Prostate gland (tissue), 2 donors: ENCODE measurements at regions not wholly inside any gene's neighbourhood (a gene's known extent, or its start where the extent isn't known, plus 50 kb on each side); places are given as distances from the start of the nearest gene placed in this dataset.
"Not testable (repeated sequence)": the region's sequence is repeated elsewhere in the genome, so short reads cannot be mapped to it uniquely, and the experiment has no call there.

Source experiments
- DNase-seq: peaks from one replicate; pipeline ENCODE4 v3.0.0-alpha.2; 2019; ENCODE audit warnings: low spot score
- H3K27ac ChIP-seq, 2 donors: fragments of 200-600 bp; sonication (generic); 2 replicates each; pipeline ENCODE4 v1.5.1; 2017 to 2019
- H3K27me3 ChIP-seq: fragments of 200-600 bp; sonication (generic); replicated peaks from 2 replicates; pipeline ENCODE4 v1.5.1; 2019; ENCODE audit not compliant: insufficient read depth
- H3K36me3 ChIP-seq, 2 donors: fragments of 200-600 bp; sonication (generic); 1 replicate in 1 of 2; 2 replicates in 1 of 2; pipeline versions ENCODE4 v1.5.1 to v1.8.1; 2017 to 2019
- H3K4me1 ChIP-seq: fragments of 200-600 bp; sonication (generic); replicated peaks from 2 replicates; pipeline ENCODE4 v1.5.1; 2019
- H3K4me3 ChIP-seq, 2 donors: fragments of 200-600 bp; sonication (generic); 2 replicates each; pipeline ENCODE4 v1.5.1; 2017 to 2019
- H3K9me3 ChIP-seq: fragments of 200-600 bp; sonication (generic); 2 replicates; pipeline ENCODE4 v1.5.1; 2017
- POLR2A ChIP-seq: fragments of 450-650 bp; IDR thresholded peaks from one replicate; pipeline ENCODE4 v1.6.1; 2016; ENCODE audit warnings: antibody characterized with exemption, mild to moderate bottlenecking
- POLR2AphosphoS5 ChIP-seq: sonication (generic); formaldehyde crosslinking; IDR thresholded peaks from one replicate; pipeline ENCODE4 v1.6.1; 2017; ENCODE audit warnings: antibody characterized with exemption
- WGBS: methylation state at CpG from one replicate; pipeline ENCODE4 v1.1.5; 2018; 5-methylcytosine and 5-hydroxymethylcytosine counted together
- intact Hi-C: fragments of 100-400 bp; cut with DNase I; formaldehyde crosslinking; loops from one replicate; pipeline ENCODE4 v1.14.2; 2022
- TF ChIP-seq, protein P1 (sequence below), 4 experiments: fragments of 200-600 bp in 2 of 4; fragments of 450-650 bp in 2 of 4; sonication (generic) in 2 of 4; IDR thresholded peaks; 1 replicate in 3 of 4; 2 replicates in 1 of 4; pipeline ENCODE4 v1.5.1; 2016 to 2019; ENCODE audit warnings: antibody characterized with exemption in 4 of 4, mild to moderate bottlenecking in 2 of 4, moderate library complexity in 2 of 4

DNA sequence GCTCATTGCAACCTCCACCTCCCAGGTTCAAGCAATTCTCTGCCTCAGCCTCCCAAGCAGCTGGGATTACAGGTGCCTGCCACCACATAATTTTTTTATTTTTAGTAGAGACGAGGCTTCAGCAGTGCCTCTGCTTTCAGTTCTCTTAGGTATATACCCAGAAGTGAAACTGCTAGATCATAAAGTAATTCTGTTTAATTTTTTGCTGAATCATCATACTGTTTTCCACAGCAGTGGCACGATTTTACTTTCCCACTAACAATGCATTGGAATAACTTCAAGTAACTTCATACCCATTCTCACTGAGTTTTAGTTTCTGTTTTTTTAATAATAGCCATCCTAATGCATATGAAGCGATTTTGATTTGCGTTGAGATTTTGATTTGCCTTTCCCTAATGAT is 148.0 kb upstream of the G2E3 start:
- no peaks in the 10 kb centered on the region for H3K27me3 ChIP-seq
- H3K27ac ChIP-seq = no peak overlapping the region
- no peaks in the 10 kb centered on the region for H3K9me3 ChIP-seq
- TF ChIP-seq, protein P1, sequence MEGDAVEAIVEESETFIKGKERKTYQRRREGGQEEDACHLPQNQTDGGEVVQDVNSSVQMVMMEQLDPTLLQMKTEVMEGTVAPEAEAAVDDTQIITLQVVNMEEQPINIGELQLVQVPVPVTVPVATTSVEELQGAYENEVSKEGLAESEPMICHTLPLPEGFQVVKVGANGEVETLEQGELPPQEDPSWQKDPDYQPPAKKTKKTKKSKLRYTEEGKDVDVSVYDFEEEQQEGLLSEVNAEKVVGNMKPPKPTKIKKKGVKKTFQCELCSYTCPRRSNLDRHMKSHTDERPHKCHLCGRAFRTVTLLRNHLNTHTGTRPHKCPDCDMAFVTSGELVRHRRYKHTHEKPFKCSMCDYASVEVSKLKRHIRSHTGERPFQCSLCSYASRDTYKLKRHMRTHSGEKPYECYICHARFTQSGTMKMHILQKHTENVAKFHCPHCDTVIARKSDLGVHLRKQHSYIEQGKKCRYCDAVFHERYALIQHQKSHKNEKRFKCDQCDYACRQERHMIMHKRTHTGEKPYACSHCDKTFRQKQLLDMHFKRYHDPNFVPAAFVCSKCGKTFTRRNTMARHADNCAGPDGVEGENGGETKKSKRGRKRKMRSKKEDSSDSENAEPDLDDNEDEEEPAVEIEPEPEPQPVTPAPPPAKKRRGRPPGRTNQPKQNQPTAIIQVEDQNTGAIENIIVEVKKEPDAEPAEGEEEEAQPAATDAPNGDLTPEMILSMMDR (IDR thresholded peaks at IDR 0.05) = no peak
- TF ChIP-seq POLR2A (no peak), POLR2AphosphoS5 (no peak)
- 83% methylated on average over 4 of the region's 4 CpGs for WGBS
- no peak overlapping the region for H3K4me3 ChIP-seq
- H3K36me3 ChIP-seq = no peaks in the 10 kb centered on the region
- no peak for DNase-seq
- intact Hi-C loops = no loop called here
- H3K4me1 ChIP-seq = no peaks in the 10 kb centered on the region

DNA sequence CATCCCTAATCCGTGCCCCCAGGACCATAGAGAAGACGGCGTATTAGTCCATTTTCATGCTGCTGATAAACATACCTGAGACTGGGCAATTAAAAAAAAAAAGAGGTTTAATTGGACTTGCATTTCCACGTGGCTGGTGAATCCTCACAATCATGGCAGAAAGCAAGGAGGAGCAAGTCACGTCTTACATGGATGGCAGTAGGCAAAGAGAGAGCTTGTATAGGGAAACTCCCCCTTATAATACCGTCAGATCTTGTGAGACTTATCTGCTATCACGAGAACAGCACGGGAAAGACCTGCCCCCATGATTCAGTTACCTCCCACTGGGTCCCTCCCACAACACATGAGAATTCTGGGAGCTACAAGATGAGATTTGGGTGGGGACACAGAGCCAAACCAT is 145.8 kb upstream of the G2E3 start:
- H3K4me3 ChIP-seq, intact Hi-C loops, H3K4me1 ChIP-seq, H3K9me3 ChIP-seq, DNase-seq, H3K27me3 ChIP-seq, H3K27ac ChIP-seq, H3K36me3 ChIP-seq: not testable (repeated sequence)
- 91% methylated on average over 8 of the region's 8 CpGs for WGBS

DNA sequence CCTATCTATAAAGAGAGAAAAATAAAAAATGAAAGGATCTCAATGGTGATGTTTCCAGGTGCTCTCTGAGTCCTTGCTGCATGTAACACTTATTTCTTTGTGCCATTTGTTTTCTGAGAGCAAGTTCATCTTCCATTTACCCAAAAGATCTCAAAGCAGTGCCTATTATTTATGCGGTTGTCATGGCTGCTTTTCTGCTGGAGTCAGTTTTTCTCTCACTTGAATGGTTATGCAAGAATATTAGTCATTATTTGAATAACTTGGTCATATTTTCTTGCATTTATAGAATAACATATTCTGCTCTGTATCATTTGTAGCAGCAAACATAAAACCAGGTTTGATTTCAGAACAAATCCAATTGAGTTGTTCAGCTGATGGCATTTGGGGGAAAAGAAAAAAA is 141.8 kb upstream of the G2E3 start:
- H3K27me3 ChIP-seq = no peaks in the 10 kb centered on the region
- intact Hi-C loops = no loop called here

DNA sequence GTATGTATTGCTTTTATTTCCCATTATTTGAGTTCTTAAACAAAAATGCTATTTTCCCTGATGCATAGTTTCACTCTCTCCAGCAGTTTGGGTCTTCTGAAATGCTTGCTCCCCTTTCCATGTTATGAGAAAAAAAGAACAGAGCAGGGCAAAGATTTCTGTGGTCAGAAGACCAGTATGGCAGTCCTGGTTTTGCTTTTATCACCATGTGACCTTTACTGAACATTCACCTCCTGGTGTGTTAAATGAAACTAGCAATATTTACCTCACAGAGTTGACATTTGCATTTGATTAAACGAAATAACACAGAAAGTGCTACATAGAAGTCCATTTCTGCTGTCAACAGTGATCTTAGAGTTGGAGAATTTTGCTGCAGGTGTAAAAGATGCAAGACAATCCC is 141.0 kb upstream of the G2E3 start:
- intact Hi-C loops = no loop called here
- H3K36me3 ChIP-seq = no peaks in the 10 kb centered on the region
- TF ChIP-seq POLR2A = no peak
- TF ChIP-seq, protein P1 (IDR thresholded peaks at IDR 0.05) = no peak
- TF ChIP-seq POLR2AphosphoS5 = no peak
- no peak overlapping the region for H3K4me3 ChIP-seq
- H3K4me1 ChIP-seq = no peaks in the 10 kb centered on the region
- DNase-seq = no peak
- H3K27me3 ChIP-seq = no peaks in the 10 kb centered on the region
- 59% methylated on average over 1 of the region's 1 CpG for WGBS
- H3K27ac ChIP-seq = no peak overlapping the region
- H3K9me3 ChIP-seq = no peaks in the 10 kb centered on the region

More for the DNA sequence above, 141.8 kb upstream of the G2E3 start:
- no peaks in the 10 kb centered on the region for H3K4me1 ChIP-seq
- 96% methylated on average over 1 of the region's 1 CpG for WGBS
- H3K27ac ChIP-seq = no peak overlapping the region
- H3K36me3 ChIP-seq = no peaks in the 10 kb centered on the region
- DNase-seq = no peak
- no peaks in the 10 kb centered on the region for H3K9me3 ChIP-seq
- no peak for TF ChIP-seq POLR2AphosphoS5
- no peak for TF ChIP-seq POLR2A
- TF ChIP-seq, protein P1 (IDR thresholded peaks at IDR 0.05) = no peak
- no peak overlapping the region for H3K4me3 ChIP-seq

DNA sequence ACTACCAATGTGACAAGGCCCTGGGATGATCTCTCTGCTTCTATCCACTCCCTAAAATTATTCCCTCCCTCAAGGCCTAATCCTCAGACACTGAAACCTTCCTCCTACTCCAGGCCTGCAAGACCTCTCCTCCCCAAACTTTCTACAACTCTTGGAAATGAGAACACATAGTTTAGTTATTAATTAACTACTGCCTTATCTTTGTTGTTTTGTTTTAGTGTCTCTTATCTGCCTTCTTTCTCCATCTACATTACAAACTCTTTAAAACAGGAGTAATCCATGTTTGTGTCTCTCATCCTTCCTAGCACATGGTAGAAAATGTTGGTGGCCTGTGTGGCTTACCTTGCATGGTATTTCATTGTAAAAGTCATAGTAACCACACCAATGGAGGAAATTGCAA is 139.9 kb upstream of the G2E3 start:
- no peak for DNase-seq
- H3K4me3 ChIP-seq = no peak overlapping the region
- TF ChIP-seq POLR2AphosphoS5 (no peak), POLR2A (no peak)
- TF ChIP-seq, protein P1 (IDR thresholded peaks at IDR 0.05) = no peak

DNA sequence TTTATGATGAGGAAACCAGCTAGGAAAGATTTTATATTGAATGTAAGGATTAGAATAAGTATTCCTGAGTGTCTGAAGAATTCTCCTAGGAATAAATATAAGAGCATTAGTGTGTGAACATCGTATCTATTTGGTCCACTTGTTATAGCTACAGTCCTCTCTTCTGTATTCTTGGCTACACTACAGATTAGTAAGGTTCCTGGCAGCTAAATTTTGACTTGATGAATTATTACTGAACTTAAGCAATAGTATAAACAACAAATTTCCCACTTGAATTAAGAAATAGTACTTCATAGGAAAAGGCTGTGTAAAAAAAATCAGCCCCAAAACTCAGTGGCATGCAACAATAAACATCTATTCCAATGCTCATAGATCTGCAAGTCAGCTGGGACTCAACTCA is 138.4 kb upstream of the G2E3 start:
- WGBS = 0% methylated on average over 1 of the region's 1 CpG
- H3K9me3 ChIP-seq = no peaks in the 10 kb centered on the region
- no peak overlapping the region for H3K4me3 ChIP-seq
- no peaks in the 10 kb centered on the region for H3K4me1 ChIP-seq
- H3K27me3 ChIP-seq = no peaks in the 10 kb centered on the region
- H3K27ac ChIP-seq = no peak overlapping the region
- H3K36me3 ChIP-seq = no peaks in the 10 kb centered on the region
- DNase-seq = no peak
- TF ChIP-seq POLR2AphosphoS5 = no peak
- no peak for TF ChIP-seq POLR2A
- TF ChIP-seq, protein P1 (IDR thresholded peaks at IDR 0.05) = no peak
- intact Hi-C loops = no loop called here

More for the DNA sequence above, 139.9 kb upstream of the G2E3 start:
- no peaks in the 10 kb centered on the region for H3K27me3 ChIP-seq
- no peaks in the 10 kb centered on the region for H3K36me3 ChIP-seq
- no peaks in the 10 kb centered on the region for H3K4me1 ChIP-seq
- intact Hi-C loops = no loop called here
- no peaks in the 10 kb centered on the region for H3K9me3 ChIP-seq
- H3K27ac ChIP-seq = no peak overlapping the region
